Mucosa of descending colon (tissue), 3 donors: ENCODE measurements at regions not wholly inside any gene's neighbourhood (a gene's known extent, or its start where the extent isn't known, plus 50 kb on each side); places are given as distances from the start of the nearest gene placed in this dataset.

Source experiments
- ATAC-seq: fragments of 200-7000 bp; cut with Tn5 transposase; one replicate; pipeline ENCODE4 v1.9.1; 2020; ENCODE audit warnings: mild to moderate bottlenecking, moderate library complexity
- DNase-seq, 3 donors: peaks; one replicate each; pipeline ENCODE4 v3.0.0-alpha.2; 2020
- H3K36me3 ChIP-seq: fragments of 200-600 bp; one replicate; pipeline ENCODE4 v1.8.0; 2021; ENCODE audit warnings: low read depth, mild to moderate bottlenecking
- H3K4me1 ChIP-seq: fragments of 200-600 bp; one replicate; pipeline ENCODE4 v1.8.0; 2021; ENCODE audit warnings: low read depth, mild to moderate bottlenecking
- H3K4me3 ChIP-seq: fragments of 200-600 bp; one replicate; pipeline ENCODE4 v1.8.0; 2021; ENCODE audit warnings: mild to moderate bottlenecking
- H3K9me3 ChIP-seq: fragments of 200-600 bp; one replicate; pipeline ENCODE4 v1.8.0; 2021; ENCODE audit warnings: mild to moderate bottlenecking
- CTCF ChIP-seq: fragments of 200-600 bp; IDR thresholded peaks from one replicate; pipeline ENCODE4 v1.8.0; 2022; ENCODE audit warnings: antibody characterized with exemption, mild to moderate bottlenecking
- intact Hi-C, 2 donors: fragments of 100-400 bp; cut with DNase I in 1 of 2; cut with micrococcal nuclease in 1 of 2; formaldehyde crosslinking; loops; one replicate each; pipeline versions ENCODE4 v1.11.0 to v1.11.1; 2022; cut with DNase I, micrococcal nuclease
- donor health status: DM: no; HTN: no; CAD: no; lungs with moderate emphysema.
- donor health status: DM: no; HTN: no; CAD: no.
- donor health status: DM: no; HTN: yes; CAD: no.

DNA sequence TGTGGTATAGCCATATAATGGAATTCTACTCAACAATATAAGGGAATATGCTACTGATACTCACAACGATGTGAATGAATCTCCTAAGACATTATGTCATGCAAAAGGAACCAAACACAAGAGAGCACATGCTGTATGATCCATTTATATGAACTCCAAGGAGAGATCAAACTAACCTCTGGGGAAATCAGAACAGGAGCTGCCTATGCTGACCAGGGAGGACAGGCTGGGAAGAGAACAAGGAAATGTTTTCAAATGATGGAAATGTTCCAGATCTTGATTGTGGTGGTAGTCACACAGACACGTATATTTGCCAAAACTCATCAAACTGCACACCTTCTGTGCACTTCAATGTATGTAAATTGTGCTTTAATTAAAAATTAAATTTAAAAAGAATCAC lies 175.3 kb downstream of the BCOR start:
- DNase-seq (no peak), ATAC-seq (peak; percentile 50)
- no peak for TF ChIP-seq CTCF
- Histone ChIP-seq H3K4me3 (no peak overlapping the region), H3K4me1 (no peaks in the 10 kb centered on the region), H3K36me3 (no peaks in the 10 kb centered on the region), H3K9me3 (no peaks in the 10 kb centered on the region)
- intact Hi-C loops, result no loop called here

DNA sequence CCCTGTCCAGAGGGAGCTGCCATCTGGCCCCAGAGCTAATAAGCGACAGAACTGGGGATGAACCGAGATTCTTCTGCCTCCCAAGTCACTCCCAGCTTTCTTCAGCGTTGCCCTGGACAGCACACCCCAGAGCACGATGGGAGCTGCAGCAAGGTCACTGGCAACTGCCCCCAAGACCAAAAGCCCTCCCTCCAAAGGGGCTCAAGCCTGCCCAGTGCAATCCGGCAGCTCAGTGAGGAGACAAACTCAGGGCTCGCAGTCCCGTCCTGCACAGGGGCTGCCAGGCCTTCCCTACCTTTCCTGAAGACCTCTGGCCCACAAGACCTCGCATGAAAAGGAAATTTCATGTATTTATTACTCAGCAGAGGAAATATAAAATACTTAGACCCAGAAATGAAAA lies 174.8 kb downstream of the BCOR start:
- no peak for TF ChIP-seq CTCF
- no peaks in the 10 kb centered on the region for H3K36me3 ChIP-seq
- intact Hi-C loops, result no loop called here
- no peak overlapping the region for H3K4me3 ChIP-seq
- H3K4me1 ChIP-seq, result no peaks in the 10 kb centered on the region
- H3K9me3 ChIP-seq, result no peaks in the 10 kb centered on the region
- no peak for DNase-seq
- no peak for ATAC-seq

DNA sequence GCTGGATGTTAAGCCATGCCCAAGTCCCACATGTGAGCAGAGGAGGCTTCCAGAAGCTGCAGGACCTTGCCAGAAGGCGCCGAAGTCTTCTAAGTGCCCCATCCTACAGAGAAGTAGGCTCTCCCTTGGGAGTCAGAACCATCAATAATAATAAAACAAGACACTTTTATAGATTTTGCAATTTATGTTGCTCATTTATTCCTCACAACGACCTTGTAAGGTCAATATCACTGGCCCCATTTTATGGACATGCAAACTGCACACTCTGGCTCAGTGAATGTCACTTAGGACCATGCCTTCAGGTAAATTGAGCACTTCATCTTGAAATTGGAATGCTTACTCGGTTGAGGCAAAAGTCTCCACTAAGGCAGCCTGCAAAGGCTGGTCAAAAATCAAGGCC lies 170.4 kb downstream of the BCOR start:
- ATAC-seq, result no peak
- peaks cover 5% of the 10 kb centered on the region for H3K4me1 ChIP-seq
- no peak for TF ChIP-seq CTCF
- H3K36me3 ChIP-seq, result no peaks in the 10 kb centered on the region
- no peaks in the 10 kb centered on the region for H3K9me3 ChIP-seq
- intact Hi-C loops, result no loop called here
- no peak overlapping the region for H3K4me3 ChIP-seq
- DNase-seq, result no peak

DNA sequence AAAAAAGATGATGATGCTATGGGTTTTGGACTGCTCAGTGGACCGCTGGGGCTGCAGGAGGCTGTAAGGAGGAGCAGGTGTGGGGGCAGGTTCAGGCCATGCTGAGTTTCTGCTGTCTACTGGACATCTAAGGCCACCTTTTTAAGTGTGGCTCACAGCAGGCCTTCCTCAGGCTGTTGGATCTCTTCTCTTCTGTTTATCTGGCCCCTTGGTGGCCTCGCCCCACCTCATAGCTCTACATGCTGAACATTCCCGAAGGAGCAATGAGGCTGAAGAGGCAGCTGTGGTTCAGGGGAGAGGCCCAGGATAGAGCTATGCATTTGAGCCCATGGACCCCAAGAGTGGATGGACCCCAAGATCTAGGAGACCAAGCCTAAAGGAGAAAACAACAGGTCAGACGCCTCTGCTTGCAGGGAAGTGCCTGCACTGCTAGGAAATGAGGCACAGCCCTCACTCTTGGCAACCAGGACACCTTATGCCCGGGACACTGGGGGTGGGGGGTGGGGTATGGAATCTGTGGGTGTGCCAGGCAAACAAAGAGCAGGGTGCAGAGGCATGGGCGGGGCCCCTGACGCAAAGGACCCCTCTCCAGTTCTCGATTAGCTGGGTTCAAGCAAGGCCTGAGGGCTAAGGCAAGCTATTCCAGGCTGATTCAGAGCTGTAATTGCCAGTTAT lies 168.9 kb downstream of the BCOR start:
- DNase-seq, result peak in 2 of 3 donors; percentile 33 to 36
- Histone ChIP-seq H3K4me1 (peaks cover 5% of the 10 kb centered on the region), H3K9me3 (no peaks in the 10 kb centered on the region), H3K4me3 (no peak overlapping the region), H3K36me3 (no peaks in the 10 kb centered on the region)
- peak; percentile 78 for ATAC-seq
- intact Hi-C loops, result no loop called here
- no peak for TF ChIP-seq CTCF

DNA sequence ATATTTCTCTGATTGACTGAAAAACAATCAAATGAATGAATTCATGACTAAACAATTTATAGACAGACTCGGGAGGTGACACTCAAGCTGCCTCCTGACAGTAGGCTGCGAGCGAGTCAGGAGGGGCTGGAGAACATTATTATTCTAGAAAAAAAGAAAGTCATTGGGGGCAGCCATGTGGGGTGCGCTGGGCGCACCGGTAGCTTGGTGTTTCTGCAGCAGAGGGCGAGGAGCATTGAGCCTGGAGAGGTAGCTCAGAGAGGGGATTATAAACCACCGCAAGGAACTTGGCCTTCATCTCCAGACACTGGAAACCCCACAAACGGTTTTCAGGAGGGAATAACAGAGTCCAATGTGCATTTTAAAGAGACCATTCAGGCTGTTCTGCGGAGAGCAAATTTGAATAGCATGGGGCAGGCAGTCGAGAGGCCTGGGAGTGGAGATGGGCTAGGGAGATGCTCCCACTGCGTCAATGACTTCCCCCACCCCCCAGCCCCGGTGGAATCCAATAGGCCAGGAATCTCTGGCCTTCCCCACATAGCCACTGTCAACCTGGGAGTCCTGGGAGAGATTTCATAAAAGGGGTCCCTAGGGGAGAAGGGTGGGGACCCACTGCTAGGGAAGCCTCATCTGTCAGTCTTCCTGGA lies 168.3 kb downstream of the BCOR start:
- no peak overlapping the region for H3K4me3 ChIP-seq

More for the DNA sequence above, 168.3 kb downstream of the BCOR start:
- DNase-seq, result no peak
- H3K9me3 ChIP-seq, result no peaks in the 10 kb centered on the region
- peaks cover 5% of the 10 kb centered on the region for H3K4me1 ChIP-seq
- H3K36me3 ChIP-seq, result no peaks in the 10 kb centered on the region
- intact Hi-C loops, result no loop called here
- ATAC-seq, result no peak
- TF ChIP-seq CTCF, result no peak
